ENCODE measurements at regions not wholly inside any gene's neighbourhood (a gene's known extent, or its start where the extent isn't known, plus 50 kb on each side); places are given as distances from the start of the nearest gene placed in this dataset.

DNA sequence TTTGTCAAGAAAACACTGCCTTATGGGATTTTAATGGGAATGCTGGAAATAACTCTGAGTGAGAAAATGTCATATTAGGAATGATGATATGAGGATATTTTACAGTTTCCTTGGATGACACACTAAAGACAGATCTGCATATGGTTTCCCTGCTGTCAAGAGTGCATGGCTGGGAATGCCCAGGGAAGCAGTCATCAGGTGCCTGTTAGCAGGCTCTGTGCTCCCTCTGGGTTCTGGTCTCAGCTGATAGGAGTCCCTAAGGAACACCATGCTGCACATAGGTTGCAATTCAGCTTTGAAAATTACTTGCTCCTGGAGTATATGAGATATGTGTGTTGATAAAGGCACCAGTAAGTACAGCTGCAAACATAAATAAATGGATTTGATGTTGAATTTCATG is 1064.6 kb downstream of the TUSC7 start:
- H3K27me3 ChIP-seq = no peaks in the 10 kb centered on the region
- H3K9me3 ChIP-seq = peaks cover 2% of the 10 kb centered on the region
- H3K36me3 ChIP-seq = no peaks in the 10 kb centered on the region
- DNase-seq = no peak
- no peak overlapping the region for H3K4me3 ChIP-seq

DNA sequence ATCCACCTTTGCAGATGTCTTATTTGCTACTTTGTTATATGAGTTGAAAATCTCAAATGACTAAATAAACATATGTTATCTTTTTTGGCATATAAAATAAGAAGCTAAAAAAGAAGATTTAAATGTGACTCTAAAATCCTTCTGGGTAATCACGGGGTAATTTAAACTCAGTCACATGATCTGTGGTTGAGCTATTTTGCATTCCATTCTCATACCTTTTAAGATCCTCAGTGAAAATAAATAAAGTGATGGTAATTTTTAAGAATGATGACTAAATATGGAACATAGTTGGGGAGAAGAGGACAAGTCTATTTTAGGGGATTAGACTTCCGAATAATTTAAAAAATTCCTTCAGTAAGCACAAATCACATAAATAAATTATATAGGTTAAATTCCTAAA is 1076.8 kb downstream of the TUSC7 start:
- no peak for DNase-seq
- no peaks in the 10 kb centered on the region for H3K36me3 ChIP-seq
- H3K4me3 ChIP-seq = no peak overlapping the region

DNA sequence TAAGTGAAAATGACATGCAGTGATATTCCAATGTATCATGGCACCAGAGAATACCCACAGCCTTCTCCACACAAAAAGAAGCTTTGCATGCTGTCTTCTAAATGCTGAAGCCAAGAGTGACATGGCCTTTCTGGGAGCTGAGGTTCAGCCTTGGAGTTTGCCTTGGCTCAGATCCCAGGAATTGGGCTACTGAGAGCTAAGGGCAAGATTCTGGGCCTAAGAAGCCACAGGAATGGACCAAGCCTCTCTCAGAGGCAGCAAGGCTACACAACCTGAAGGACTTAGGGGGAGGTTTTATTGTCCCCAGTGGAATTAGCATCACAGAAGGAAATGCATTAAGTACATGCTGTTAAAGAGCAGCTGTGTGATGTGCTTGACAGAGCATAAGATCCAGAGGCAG is 1078.5 kb downstream of the TUSC7 start:
- no peaks in the 10 kb centered on the region for H3K27me3 ChIP-seq
- no peaks in the 10 kb centered on the region for H3K36me3 ChIP-seq
- peak; percentile 83 for DNase-seq
- H3K9me3 ChIP-seq = no peaks in the 10 kb centered on the region
- no peak overlapping the region for H3K4me3 ChIP-seq

More for the DNA sequence above, 1076.8 kb downstream of the TUSC7 start:
- H3K27me3 ChIP-seq = no peaks in the 10 kb centered on the region
- no peaks in the 10 kb centered on the region for H3K9me3 ChIP-seq

DNA sequence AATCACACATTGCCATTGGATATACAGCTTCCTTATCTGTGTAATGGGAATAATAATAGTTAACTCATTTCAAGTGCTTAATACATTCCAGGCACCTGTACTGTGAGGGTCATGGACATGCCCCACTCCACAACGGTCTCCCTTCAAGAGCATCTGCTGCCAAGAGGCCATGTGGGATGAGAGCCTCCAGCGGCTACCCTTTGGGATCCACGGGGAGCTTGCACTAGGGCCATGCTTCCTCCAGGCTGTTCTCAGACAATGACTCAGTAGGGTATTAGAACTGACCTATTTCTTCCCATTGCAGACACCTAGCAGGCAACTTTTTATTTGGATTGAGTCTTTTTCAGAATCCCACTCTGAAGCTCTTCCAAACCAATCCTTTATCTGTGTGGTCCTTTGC is 1078.9 kb downstream of the TUSC7 start:
- Histone ChIP-seq H3K4me3 (no peak overlapping the region), H3K9me3 (no peaks in the 10 kb centered on the region), H3K36me3 (no peaks in the 10 kb centered on the region), H3K27me3 (no peaks in the 10 kb centered on the region)
- no peak for DNase-seq

DNA sequence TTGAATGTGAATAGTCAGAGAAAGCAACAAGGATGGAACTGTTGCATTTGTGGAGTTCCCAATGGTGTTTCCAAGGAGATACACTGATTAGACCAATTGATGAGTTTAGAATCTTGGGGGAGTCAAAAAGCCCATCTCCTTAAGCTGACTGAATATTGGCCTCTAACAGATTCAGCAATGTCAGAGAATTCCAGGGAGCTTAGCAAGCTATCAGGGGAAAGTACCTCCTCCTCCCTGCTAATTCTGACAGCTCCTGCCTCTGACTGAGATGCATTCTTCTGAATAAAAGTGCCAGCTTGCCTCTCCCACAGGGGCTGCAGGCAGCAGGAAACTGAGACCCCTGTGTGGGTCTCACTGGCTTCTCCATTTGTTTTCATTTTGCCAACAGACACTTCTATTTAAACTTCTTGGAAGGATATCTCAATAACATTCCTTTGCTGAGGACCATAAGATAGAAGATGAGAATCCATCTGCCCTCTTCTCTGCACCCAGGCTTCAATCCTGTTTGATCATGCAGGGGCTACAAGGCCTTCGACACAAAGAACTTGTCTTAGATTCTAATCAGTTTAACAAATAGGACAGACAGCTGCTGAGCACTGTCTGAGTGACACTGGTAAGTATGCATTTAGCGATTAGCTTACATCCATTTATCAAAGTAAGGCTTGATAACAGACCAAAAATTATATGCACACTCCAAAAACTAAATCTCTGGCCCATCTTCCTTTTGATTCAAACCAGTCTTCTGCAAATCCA is 1080.8 kb downstream of the TUSC7 start:
- no peaks in the 10 kb centered on the region for H3K27me3 ChIP-seq
- no peaks in the 10 kb centered on the region for H3K9me3 ChIP-seq
- DNase-seq = no peak
- H3K36me3 ChIP-seq = no peaks in the 10 kb centered on the region
- H3K4me3 ChIP-seq = no peak overlapping the region

DNA sequence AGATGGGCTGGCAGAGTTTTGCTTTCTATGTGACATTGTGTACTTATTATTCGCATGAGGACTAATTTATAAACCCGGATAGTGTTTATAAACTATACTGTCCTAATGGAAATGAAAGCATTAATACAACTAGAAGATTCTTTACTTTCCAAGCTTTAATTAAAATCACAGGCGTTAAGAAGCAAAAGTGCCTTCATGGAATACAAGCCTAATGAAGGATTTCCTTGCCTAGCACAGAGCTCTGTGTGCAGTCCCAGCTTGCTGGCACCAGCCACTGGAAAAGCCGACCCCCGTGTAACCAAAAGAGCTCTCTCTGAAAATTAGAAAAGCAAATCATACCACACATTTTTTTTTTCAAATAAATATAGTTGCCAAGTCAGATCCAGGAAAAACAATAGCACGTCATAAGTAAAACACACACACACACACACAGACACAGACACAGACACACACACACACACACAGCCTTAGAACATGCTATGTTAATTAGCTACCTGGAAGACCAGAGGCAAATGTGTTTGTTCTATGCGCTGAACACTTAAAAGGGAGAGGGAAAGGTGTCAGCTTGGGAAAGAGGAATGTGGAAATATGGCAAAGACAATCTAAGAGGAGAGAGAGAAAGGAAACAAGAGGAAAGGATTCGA is 1084.2 kb downstream of the TUSC7 start:
- DNase-seq = no peak
- Histone ChIP-seq H3K9me3 (no peaks in the 10 kb centered on the region), H3K4me3 (no peak overlapping the region), H3K27me3 (no peaks in the 10 kb centered on the region), H3K36me3 (no peaks in the 10 kb centered on the region)

DNA sequence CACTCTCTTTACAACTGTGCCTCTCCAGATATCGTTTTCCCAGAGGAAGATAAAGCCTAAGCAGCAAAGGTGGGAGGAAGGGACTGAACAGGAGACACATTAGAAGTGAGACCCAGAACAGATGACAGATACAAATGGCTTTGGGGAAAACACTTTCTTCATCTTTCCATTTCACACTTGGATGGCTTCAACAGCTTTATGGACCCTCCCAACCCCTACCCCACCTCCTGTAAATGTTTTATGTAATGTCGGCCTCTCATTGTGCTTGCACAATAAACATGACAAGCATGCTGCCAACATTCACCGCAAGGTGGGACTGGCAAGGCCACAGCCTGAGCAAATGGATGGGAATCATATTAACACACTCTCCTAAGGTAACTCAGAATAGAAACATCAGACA is 1088.6 kb downstream of the TUSC7 start:
- no peaks in the 10 kb centered on the region for H3K27me3 ChIP-seq
- DNase-seq = no peak
- H3K9me3 ChIP-seq = no peaks in the 10 kb centered on the region
- no peak overlapping the region for H3K4me3 ChIP-seq
- no peaks in the 10 kb centered on the region for H3K36me3 ChIP-seq

DNA sequence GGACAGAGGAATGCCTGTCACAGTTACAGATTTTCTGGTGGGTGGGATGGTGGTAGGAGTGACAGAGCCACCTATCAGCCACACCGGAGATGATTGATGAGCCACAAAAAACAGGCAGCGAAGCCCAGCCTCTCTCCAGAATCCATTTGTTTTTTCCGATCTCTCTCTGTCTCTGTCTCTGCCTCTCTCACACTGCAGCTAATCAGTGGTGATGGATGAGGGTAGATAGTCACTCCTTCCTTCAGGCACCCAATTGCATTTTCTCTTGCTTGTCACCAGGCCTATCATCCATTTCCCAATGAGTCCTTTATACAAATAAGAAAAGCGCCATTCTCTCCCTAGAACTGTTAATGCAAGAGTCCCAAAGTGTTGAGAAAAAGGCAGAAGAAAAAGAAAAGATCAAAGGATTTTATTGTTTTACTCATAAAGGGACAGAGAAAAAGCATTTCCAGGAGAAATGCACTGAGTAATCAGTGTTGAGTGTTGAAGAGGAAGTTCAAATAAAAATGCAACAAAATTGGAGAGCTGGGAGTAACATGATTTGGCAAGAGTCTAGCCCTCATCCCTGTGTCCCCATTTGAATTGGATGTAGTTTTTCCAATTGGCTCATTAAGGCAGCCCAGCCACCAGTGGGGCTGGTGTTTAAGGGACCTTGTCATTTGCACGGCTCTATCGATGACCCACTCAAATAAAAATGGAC is 1089.3 kb downstream of the TUSC7 start:
- Histone ChIP-seq H3K4me3 (no peak overlapping the region), H3K9me3 (no peaks in the 10 kb centered on the region), H3K27me3 (no peaks in the 10 kb centered on the region), H3K36me3 (no peaks in the 10 kb centered on the region)
- DNase-seq = no peak

DNA sequence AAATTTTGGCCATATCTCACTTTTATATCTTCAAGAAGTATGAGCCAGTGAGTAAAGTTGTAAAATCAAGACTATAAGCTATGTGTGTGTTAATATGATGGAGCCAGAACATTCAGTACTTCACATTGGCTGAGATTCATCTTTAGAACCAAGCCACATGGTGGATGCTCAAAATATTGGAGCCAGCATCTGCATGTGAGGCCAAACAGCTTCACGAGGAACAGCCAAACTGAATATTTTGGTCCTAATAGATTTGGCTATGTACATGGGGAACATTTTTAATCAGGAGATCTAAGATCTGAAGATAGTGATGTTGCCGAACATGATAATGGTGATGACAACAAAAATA is 1089.8 kb downstream of the TUSC7 start:
- H3K9me3 ChIP-seq = no peaks in the 10 kb centered on the region
- no peak overlapping the region for H3K4me3 ChIP-seq
- no peaks in the 10 kb centered on the region for H3K36me3 ChIP-seq
- H3K27me3 ChIP-seq = no peaks in the 10 kb centered on the region
- DNase-seq = no peak

DNA sequence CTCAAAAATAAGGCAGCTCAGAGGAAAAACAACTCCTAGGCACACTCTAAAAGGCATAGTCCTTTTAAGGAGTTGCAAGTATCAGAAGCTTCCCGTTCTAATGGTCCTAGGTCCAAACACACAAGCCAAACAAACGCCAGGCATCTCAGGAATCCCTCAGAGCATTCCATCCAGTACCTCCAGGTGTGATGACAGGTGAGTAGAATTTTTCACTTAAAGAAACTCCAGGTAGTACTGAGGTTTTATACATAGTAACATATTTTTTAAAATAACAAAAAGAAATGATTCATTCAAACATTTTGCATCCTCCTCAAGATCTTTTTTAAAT is 1092.3 kb downstream of the TUSC7 start:
- H3K36me3 ChIP-seq = no peaks in the 10 kb centered on the region
- DNase-seq = no peak
- no peaks in the 10 kb centered on the region for H3K9me3 ChIP-seq
- no peak overlapping the region for H3K4me3 ChIP-seq
- no peaks in the 10 kb centered on the region for H3K27me3 ChIP-seq

DNA sequence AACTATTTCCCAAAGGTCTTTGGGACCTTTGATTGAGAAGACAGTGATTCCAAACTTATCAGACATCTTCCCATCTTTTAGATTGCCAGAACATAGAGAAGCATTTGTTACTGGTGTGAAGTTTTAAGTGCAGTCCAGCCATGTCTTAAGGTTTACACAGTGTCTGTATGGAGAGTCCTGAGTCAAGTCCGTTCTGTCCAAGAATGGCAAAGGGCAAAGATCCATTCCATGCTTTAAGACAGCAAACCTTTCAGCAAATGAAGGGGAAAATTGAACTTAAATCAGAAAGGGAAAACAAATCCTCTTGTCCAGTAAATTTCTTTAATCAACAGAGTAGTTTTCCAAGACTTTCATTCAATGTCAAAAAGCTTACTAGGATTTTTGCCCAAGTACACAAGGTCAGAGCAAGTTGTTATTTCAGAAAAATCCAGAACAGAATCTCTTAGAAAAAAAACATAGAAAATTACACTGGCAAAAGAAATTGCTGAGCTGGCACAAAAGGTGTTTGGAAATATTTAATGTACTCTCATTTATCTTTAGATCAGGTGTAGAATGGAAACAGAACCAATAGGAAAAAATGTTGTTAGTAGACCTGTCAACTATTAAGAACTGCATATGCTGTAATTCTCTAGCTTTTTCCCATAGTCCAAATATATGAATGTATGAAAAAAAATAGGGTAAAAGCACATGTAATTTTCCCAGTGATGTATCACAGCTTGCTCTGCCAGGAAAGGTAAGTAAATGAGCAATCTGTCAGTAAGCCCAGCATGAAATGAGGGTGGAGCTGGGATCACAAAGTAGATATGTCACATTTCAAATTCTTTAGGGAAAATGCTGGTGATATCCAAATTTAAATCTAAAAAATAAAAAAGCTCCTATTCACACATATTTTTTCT is 1099.9 kb downstream of the TUSC7 start:
- H3K4me3 ChIP-seq = no peak overlapping the region
- no peaks in the 10 kb centered on the region for H3K27me3 ChIP-seq
- no peaks in the 10 kb centered on the region for H3K36me3 ChIP-seq
- no peaks in the 10 kb centered on the region for H3K9me3 ChIP-seq
- DNase-seq = no peak

DNA sequence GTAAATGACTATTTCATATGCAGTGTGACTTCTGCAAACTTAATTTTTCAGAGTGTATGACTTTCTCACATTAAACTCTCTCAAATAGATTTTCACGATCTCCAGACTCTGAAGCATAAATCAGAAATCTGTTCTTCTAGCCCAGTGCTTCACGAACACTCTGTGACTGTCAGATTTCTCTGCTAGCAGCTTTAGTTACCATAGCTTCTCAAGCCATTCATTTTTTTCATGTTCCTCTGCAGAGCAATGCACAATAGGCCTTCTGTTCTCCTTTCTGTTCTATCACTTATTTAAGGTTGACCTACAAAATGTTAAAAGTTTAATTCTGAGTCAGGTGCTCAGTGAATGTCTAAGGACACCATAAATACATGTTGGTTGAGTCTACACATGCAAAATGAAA is 1102.2 kb downstream of the TUSC7 start:
- no peaks in the 10 kb centered on the region for H3K36me3 ChIP-seq
- no peaks in the 10 kb centered on the region for H3K27me3 ChIP-seq
- no peak for DNase-seq
- no peak overlapping the region for H3K4me3 ChIP-seq
- no peaks in the 10 kb centered on the region for H3K9me3 ChIP-seq

DNA sequence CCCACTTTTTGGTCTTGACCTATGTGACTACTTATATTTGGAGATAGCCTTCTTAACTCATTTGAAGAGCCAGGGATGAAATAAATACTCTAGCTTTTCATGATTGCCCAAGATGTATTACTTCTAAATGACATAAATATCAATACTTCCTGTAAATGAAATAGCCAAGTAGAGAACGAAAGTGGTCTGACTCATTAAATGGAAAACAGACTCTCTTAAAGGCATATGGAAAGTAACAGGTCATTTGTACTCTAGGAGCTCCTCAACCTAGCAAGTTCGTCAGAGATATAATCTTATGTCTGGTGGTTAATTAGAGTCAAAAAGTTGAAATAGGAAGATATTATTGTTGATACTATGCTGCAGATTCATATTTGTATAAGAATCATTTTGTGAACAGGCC is 1105.4 kb downstream of the TUSC7 start:
- H3K4me3 ChIP-seq = no peak overlapping the region
- no peak for DNase-seq
- no peaks in the 10 kb centered on the region for H3K27me3 ChIP-seq
- H3K9me3 ChIP-seq = peaks cover 3% of the 10 kb centered on the region; the same call in 1 of the 2 replicates
- no peaks in the 10 kb centered on the region for H3K36me3 ChIP-seq

DNA sequence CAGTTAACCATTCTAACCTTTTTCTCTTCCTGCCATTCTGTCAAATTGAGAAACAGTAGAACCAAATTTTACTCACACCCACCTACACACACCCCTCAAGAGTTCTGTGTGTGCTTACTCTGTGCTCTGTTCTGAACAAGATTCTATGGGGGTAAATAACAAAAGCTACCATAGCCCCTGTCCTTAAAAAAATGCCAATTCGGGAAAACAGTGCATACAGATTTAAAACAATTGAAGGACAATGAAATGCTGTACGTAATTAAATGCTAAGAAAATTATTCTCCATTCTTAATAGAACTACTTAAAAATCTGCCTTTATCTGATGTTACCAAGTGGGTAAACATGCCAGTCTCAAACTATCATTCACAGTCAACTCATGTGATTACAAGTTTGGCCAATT is 1107.5 kb downstream of the TUSC7 start:
- DNase-seq = no peak
- Histone ChIP-seq H3K27me3 (no peaks in the 10 kb centered on the region), H3K9me3 (peaks cover 3% of the 10 kb centered on the region; the same call in 1 of the 2 replicates)

DNA sequence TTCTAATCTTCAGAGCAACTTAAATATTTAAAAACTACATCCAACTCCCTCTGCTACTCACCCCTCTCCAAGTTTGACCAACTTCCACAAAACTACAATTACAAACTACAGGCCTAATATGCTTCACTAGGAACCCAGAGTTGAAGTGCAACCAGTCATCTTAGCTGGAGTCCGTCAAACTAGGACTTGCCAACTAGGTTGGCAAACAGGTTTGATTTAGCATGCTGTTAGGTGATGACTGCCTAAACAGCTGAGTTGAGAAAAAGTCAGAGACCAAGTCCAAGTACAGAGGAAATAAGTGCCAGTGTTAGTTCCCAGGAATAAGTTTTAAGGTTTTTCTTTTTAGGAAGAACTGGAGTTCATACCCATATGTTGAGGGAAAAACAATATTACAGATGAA is 1109.0 kb downstream of the TUSC7 start:
- peaks cover 3% of the 10 kb centered on the region; the same call in 1 of the 2 replicates for H3K9me3 ChIP-seq
- H3K27me3 ChIP-seq = no peaks in the 10 kb centered on the region
- no peaks in the 10 kb centered on the region for H3K36me3 ChIP-seq
- no peak for DNase-seq
- no peak overlapping the region for H3K4me3 ChIP-seq

More for the DNA sequence above, 1107.5 kb downstream of the TUSC7 start:
- H3K4me3 ChIP-seq = no peak overlapping the region
- H3K36me3 ChIP-seq = no peaks in the 10 kb centered on the region

DNA sequence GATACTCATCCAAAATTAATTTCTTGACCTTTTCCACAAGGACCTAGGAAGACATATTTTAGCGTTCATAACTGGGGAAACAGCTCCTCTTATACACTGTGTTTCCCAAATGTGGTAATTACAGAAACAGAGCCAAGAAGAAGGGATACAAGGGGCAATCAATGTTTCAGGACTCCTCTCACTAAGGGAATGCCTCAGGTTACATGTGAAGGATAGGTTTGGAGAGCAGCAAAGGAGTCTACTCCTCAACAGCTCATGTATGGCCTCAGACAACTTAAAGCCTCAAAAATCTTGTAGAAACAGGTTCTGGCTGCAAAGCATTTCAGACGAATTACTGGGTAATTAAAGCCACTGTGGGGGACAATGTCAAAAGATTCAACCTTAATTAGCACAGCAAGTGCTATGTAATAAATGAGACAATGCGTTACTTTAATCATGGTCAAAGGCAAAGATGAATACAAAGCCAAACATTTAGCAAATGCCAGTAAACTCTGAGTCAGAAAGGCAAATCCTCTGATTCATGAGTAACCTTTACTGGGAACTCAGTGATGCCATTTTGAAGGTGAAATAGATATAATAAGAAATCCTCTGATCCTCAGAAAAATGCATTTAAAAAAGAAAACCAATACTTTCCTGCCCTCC is 1111.2 kb downstream of the TUSC7 start:
- Histone ChIP-seq H3K36me3 (no peaks in the 10 kb centered on the region), H3K27me3 (no peaks in the 10 kb centered on the region), H3K9me3 (peaks cover 3% of the 10 kb centered on the region; the same call in 1 of the 2 replicates), H3K4me3 (no peak overlapping the region)
- DNase-seq = no peak

Measured in MG63 (cell line).